ENCODE measurements at regions not wholly inside any gene's neighbourhood (a gene's known extent, or its start where the extent isn't known, plus 50 kb on each side); places are given as distances from the start of the nearest gene placed in this dataset.

- TF ChIP-seq GATA2 (IDR thresholded peaks at IDR 0.05; ENCODE audit: low read depth, low read length) = no peak
- TF ChIP-seq GATA3 (IDR thresholded peaks at IDR 0.05; ENCODE audit: low read depth, low read length) = no peak
Measured at GRCh38 chr10:130382031-130382430, 245.8 kb downstream of the GLRX3 start.

- TF ChIP-seq GATA2 (IDR thresholded peaks at IDR 0.05; ENCODE audit: low read depth, low read length) (no peak), GATA3 (IDR thresholded peaks at IDR 0.05; ENCODE audit: low read depth, low read length) (no peak)
Measured at GRCh38 chr10:130387936-130388580, 251.9 kb downstream of the GLRX3 start.

GRCh38 chr10:130388746-130389145 is 252.6 kb downstream of the GLRX3 start:
- TF ChIP-seq GATA2 (IDR thresholded peaks at IDR 0.05; ENCODE audit: low read depth, low read length) (no peak), GATA3 (IDR thresholded peaks at IDR 0.05; ENCODE audit: low read depth, low read length) (no peak)

- TF ChIP-seq GATA2 (IDR thresholded peaks at IDR 0.05; ENCODE audit: low read depth, low read length) (no peak), GATA3 (IDR thresholded peaks at IDR 0.05; ENCODE audit: low read depth, low read length) (no peak)
Measured at GRCh38 chr10:130389906-130390305, 253.7 kb downstream of the GLRX3 start.

GRCh38 chr10:130392031-130392430 is 255.8 kb downstream of the GLRX3 start:
- TF ChIP-seq GATA2 (IDR thresholded peaks at IDR 0.05; ENCODE audit: low read depth, low read length) = no peak

- TF ChIP-seq GATA2 (IDR thresholded peaks at IDR 0.05; ENCODE audit: low read depth, low read length) (no peak), GATA3 (IDR thresholded peaks at IDR 0.05; ENCODE audit: low read depth, low read length) (no peak)
Measured at GRCh38 chr10:130393342-130393741, 257.2 kb downstream of the GLRX3 start.

GRCh38 chr10:130394832-130395231 is 258.6 kb downstream of the GLRX3 start:
- TF ChIP-seq GATA3 (IDR thresholded peaks at IDR 0.05; ENCODE audit: low read depth, low read length) (no peak), GATA2 (IDR thresholded peaks at IDR 0.05; ENCODE audit: low read depth, low read length) (no peak)

GRCh38 chr10:130395248-130395936 is 259.2 kb downstream of the GLRX3 start:
- TF ChIP-seq GATA2 (IDR thresholded peaks at IDR 0.05; ENCODE audit: low read depth, low read length) (no peak), GATA3 (IDR thresholded peaks at IDR 0.05; ENCODE audit: low read depth, low read length) (no peak)

- TF ChIP-seq GATA2 (IDR thresholded peaks at IDR 0.05; ENCODE audit: low read depth, low read length) (no peak), GATA3 (IDR thresholded peaks at IDR 0.05; ENCODE audit: low read depth, low read length) (no peak)
Measured at GRCh38 chr10:130396044-130396443, 259.9 kb downstream of the GLRX3 start.

GRCh38 chr10:130398090-130398994 is 262.2 kb downstream of the GLRX3 start:
- no peak for TF ChIP-seq GATA3 (IDR thresholded peaks at IDR 0.05; ENCODE audit: low read depth, low read length)
- TF ChIP-seq GATA2 (IDR thresholded peaks at IDR 0.05; ENCODE audit: low read depth, low read length) = no peak

GRCh38 chr10:130399425-130399950 is 263.3 kb downstream of the GLRX3 start:
- TF ChIP-seq GATA2 (IDR thresholded peaks at IDR 0.05; ENCODE audit: low read depth, low read length) (no peak), GATA3 (IDR thresholded peaks at IDR 0.05; ENCODE audit: low read depth, low read length) (no peak)

GRCh38 chr10:130400890-130401289 is 264.7 kb downstream of the GLRX3 start:
- TF ChIP-seq GATA3 (IDR thresholded peaks at IDR 0.05; ENCODE audit: low read depth, low read length) (no peak), GATA2 (IDR thresholded peaks at IDR 0.05; ENCODE audit: low read depth, low read length) (no peak)

GRCh38 chr10:130401860-130402765 is 265.9 kb downstream of the GLRX3 start:
- TF ChIP-seq GATA3 (IDR thresholded peaks at IDR 0.05; ENCODE audit: low read depth, low read length) (no peak), GATA2 (IDR thresholded peaks at IDR 0.05; ENCODE audit: low read depth, low read length) (no peak)

Measured in SH-SY5Y (cell line).